OCI-LY7 (cell line): ENCODE measurements at regions not wholly inside any gene's neighbourhood (a gene's known extent, or its start where the extent isn't known, plus 50 kb on each side); places are given as distances from the start of the nearest gene placed in this dataset.

Experiments
- BruUV-seq: library from RNA; stranded (reverse); fragments of 400-500 nt; replicated peaks from 2 replicates; lab custom pipeline; 2021; lab: Mats Ljungman, UMichigan
- CTCF ChIA-PET: fragments of 300-600 bp; sonication (Branson Sonifier 250); formaldehyde crosslinking; loops from one replicate; lab custom pipeline; 2022; ENCODE audit warnings: antibody characterized with exemption; ENCODE audit not compliant: unreplicated experiment; lab: Charles Lee
- POLR2A ChIA-PET: fragments of 300-600 bp; sonication (Branson Sonifier 250); formaldehyde crosslinking; loops from one replicate; lab custom pipeline; 2022; ENCODE audit warnings: antibody characterized with exemption; lab: Charles Lee
- DNase-seq: peaks from one replicate; pipeline ENCODE4 v3.0.0-alpha.2; 2015; ENCODE audit warnings: low spot score
- H2AFZ ChIP-seq: fragments of 200-600 bp; sonication (generic), shearing (Covaris generic); 2 replicates; pipeline ENCODE4 v1.6.1; 2014; ENCODE audit warnings: mild to moderate bottlenecking, antibody characterized with exemption, low read length, moderate library complexity
- H3K27ac ChIP-seq: fragments of 200-600 bp; sonication (generic); 2 replicates; pipeline ENCODE4 v1.5.1; 2014; ENCODE audit warnings: mixed run types, low read depth, mild to moderate bottlenecking, moderate library complexity, low read length, inconsistent platforms; ENCODE audit not compliant: poor library complexity, severe bottlenecking
- H3K36me3 ChIP-seq: fragments of 200-600 bp; sonication (generic); 2 replicates; pipeline ENCODE4 v1.6.1; 2014; ENCODE audit warnings: mild to moderate bottlenecking, antibody characterized with exemption, low read length, moderate library complexity, mixed read lengths; ENCODE audit not compliant: insufficient read depth
- H3K4me1 ChIP-seq: fragments of 200-600 bp; sonication (generic); 2 replicates; pipeline ENCODE4 v1.5.1; 2014; ENCODE audit warnings: mild to moderate bottlenecking, low read length; ENCODE audit not compliant: insufficient read depth, poor library complexity, severe bottlenecking
- H3K4me2 ChIP-seq: fragments of 200-600 bp; sonication (generic); 2 replicates; pipeline ENCODE4 v1.6.1; 2014; ENCODE audit warnings: mild to moderate bottlenecking, low read length
- H3K4me3 ChIP-seq: fragments of 200-600 bp; sonication (generic); 2 replicates; pipeline ENCODE4 v1.5.1; 2014; ENCODE audit warnings: mild to moderate bottlenecking, low read depth, low read length; ENCODE audit not compliant: poor library complexity, severe bottlenecking
- H3K79me2 ChIP-seq: fragments of 200-600 bp; sonication (generic); 2 replicates; pipeline ENCODE4 v1.6.1; 2016; ENCODE audit warnings: low read depth, mild to moderate bottlenecking, low read length, moderate library complexity, mixed read lengths; ENCODE audit not compliant: insufficient read depth
- H3K9me2 ChIP-seq: fragments of 200-600 bp; sonication (generic); 2 replicates; pipeline ENCODE4 v1.6.1; 2016; ENCODE audit warnings: mild to moderate bottlenecking, low read length, mixed read lengths; ENCODE audit not compliant: insufficient read depth
- H3K9me3 ChIP-seq: fragments of 200-600 bp; sonication (generic); 2 replicates; pipeline ENCODE4 v1.6.1; 2014; ENCODE audit warnings: mild to moderate bottlenecking, mixed run types, low read length, mixed read lengths
- H4K20me1 ChIP-seq: fragments of 200-600 bp; sonication (generic); 2 replicates; pipeline ENCODE4 v1.6.1; 2014; ENCODE audit warnings: mild to moderate bottlenecking, antibody characterized with exemption, low read length, moderate library complexity, mixed read lengths; ENCODE audit not compliant: insufficient read depth
- CTCF ChIP-seq: fragments of 200-600 bp; sonication (generic); conservative IDR thresholded peaks from 2 replicates; pipeline ENCODE4 v1.5.1; 2014; ENCODE audit warnings: mild to moderate bottlenecking, antibody characterized with exemption, low read length, moderate library complexity, mixed read lengths
- EZH2phosphoT487 ChIP-seq: fragments of 200-600 bp; sonication (generic); IDR thresholded peaks from 2 replicates; pipeline ENCODE4 v1.6.1; 2018; ENCODE audit warnings: low read depth, borderline replicate concordance, mild to moderate bottlenecking, mixed run types, antibody characterized with exemption, low read length, moderate library complexity, mixed read lengths
- intact Hi-C: fragments of 100-400 bp; cut with micrococcal nuclease; formaldehyde crosslinking; loops from one replicate; pipeline ENCODE4 v1.10.0; 2022; ENCODE audit not compliant: unreplicated experiment

GRCh38 chr13:74576420-74576819 is 442.2 kb upstream of the KLF12 start:
- BruUV-seq = no TSS peak

DNA sequence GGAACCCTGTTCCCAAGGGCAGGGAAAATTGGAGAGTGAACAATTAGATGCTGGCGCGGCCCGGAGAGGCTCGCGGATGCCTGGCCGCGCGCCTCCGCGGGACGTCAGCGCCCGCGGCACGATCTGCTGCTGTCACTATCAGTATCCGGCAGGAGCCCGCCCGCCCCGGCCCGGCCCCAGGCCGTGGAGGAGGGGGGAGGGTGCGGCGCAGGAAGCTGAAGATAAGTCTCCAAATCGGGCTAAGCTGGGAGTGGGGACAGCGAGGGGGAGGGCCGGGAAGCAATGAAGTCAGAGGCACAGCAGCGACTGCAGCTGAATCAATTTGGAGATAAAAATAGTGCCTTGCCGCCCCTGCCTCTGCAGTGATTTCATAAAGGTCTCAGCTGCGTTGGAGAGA is 441.5 kb upstream of the KLF12 start:
- intact Hi-C loops = no loop called here
- Histone ChIP-seq H4K20me1 (no peaks in the 10 kb centered on the region), H3K9me2 (no peaks in the 10 kb centered on the region), H3K4me2 (no peak overlapping the region), H3K79me2 (no peaks in the 10 kb centered on the region), H2AFZ (no peak overlapping the region), H3K27ac (no peak overlapping the region), H3K4me1 (no peaks in the 10 kb centered on the region), H3K9me3 (no peaks in the 10 kb centered on the region), H3K4me3 (no peak overlapping the region), H3K36me3 (no peaks in the 10 kb centered on the region)
- ChIA-PET POLR2A (no interaction called here), CTCF (no interaction called here)
- no TSS peak for BruUV-seq
- TF ChIP-seq EZH2phosphoT487 (no peak), CTCF (no peak)
- no peak for DNase-seq

More at GRCh38 chr13:74576420-74576819, 442.2 kb upstream of the KLF12 start:
- CTCF ChIA-PET = no interaction called here
- H4K20me1 ChIP-seq = no peaks in the 10 kb centered on the region
- TF ChIP-seq EZH2phosphoT487 = no peak
- no peak for TF ChIP-seq CTCF
- H3K36me3 ChIP-seq = no peaks in the 10 kb centered on the region
- H2AFZ ChIP-seq = no peak overlapping the region
- H3K4me1 ChIP-seq = no peaks in the 10 kb centered on the region
- intact Hi-C loops = no loop called here
- no peaks in the 10 kb centered on the region for H3K79me2 ChIP-seq
- no peak overlapping the region for H3K27ac ChIP-seq
- H3K4me2 ChIP-seq = no peak overlapping the region
- POLR2A ChIA-PET = no interaction called here
- H3K9me3 ChIP-seq = no peaks in the 10 kb centered on the region
- DNase-seq = no peak
- H3K9me2 ChIP-seq = no peaks in the 10 kb centered on the region
- H3K4me3 ChIP-seq = no peak overlapping the region

- Histone ChIP-seq H3K4me2 (no peak overlapping the region), H3K4me1 (no peaks in the 10 kb centered on the region), H3K36me3 (no peaks in the 10 kb centered on the region), H3K4me3 (no peak overlapping the region), H3K27ac (no peak overlapping the region), H2AFZ (no peak overlapping the region), H3K79me2 (no peaks in the 10 kb centered on the region), H3K9me3 (no peaks in the 10 kb centered on the region), H4K20me1 (no peaks in the 10 kb centered on the region), H3K9me2 (no peaks in the 10 kb centered on the region)
- intact Hi-C loops = no loop called here
- no peak for DNase-seq
- ChIA-PET POLR2A (no interaction called here), CTCF (no interaction called here)
- BruUV-seq = no TSS peak
- TF ChIP-seq EZH2phosphoT487 (no peak), CTCF (no peak)
These were observed 440.9 kb upstream of the KLF12 start for GRCh38 chr13:74574964-74575728.
